ENCODE measurements at regions not wholly inside any gene's neighbourhood (a gene's known extent, or its start where the extent isn't known, plus 50 kb on each side); places are given as distances from the start of the nearest gene placed in this dataset.

DNA sequence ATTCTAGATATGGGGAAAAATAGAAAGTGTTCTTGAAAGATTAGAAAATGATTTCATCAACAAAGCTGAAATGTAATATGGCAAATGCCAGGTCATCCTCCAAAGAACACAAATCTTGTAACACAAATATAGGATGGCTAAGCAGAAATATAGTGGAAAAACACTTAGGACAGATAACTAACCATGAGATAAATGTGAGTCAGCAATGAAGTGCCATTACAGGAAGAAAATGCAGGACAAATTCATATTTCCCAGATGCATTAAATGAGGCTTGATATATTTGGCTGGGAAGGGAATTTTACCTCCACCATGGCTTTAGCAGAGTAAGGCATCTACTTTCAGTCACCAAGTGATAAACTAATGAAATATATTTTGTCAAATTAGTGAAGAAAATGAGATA is 92.8 kb upstream of the SEMA6D start:
- no peak overlapping the region for H3K4me3 Mint-ChIP-seq
- TF ChIP-seq, protein P1, sequence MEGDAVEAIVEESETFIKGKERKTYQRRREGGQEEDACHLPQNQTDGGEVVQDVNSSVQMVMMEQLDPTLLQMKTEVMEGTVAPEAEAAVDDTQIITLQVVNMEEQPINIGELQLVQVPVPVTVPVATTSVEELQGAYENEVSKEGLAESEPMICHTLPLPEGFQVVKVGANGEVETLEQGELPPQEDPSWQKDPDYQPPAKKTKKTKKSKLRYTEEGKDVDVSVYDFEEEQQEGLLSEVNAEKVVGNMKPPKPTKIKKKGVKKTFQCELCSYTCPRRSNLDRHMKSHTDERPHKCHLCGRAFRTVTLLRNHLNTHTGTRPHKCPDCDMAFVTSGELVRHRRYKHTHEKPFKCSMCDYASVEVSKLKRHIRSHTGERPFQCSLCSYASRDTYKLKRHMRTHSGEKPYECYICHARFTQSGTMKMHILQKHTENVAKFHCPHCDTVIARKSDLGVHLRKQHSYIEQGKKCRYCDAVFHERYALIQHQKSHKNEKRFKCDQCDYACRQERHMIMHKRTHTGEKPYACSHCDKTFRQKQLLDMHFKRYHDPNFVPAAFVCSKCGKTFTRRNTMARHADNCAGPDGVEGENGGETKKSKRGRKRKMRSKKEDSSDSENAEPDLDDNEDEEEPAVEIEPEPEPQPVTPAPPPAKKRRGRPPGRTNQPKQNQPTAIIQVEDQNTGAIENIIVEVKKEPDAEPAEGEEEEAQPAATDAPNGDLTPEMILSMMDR (IDR thresholded peaks at IDR 0.05): no peak
- TF ChIP-seq EZH2 (IDR thresholded peaks at IDR 0.05; ENCODE audit: borderline replicate concordance, insufficient read depth, low read depth, low read length, poor library complexity, severe bottlenecking): no peak
- no peak overlapping the region for H2AFZ ChIP-seq (ENCODE audit: insufficient read depth, low read depth, low read length, poor library complexity, severe bottlenecking)
- no peaks in the 10 kb centered on the region for H3K4me1 ChIP-seq (ENCODE audit: control insufficient read depth in 2 of 2, insufficient read depth in 2 of 2, low read length in 2 of 2)
- no peaks in the 10 kb centered on the region for H3K36me3 ChIP-seq (replicated peaks in 1 of 2; ENCODE audit: control extremely low read depth in 1 of 2, control insufficient read depth in 1 of 2, extremely low read depth in 1 of 2, insufficient read depth in 2 of 2, low read length in 1 of 2)
- no peak for DNase-seq
- intact Hi-C loops (cut with micrococcal nuclease): no loop called here
- no peaks in the 10 kb centered on the region for H3K79me2 ChIP-seq (ENCODE audit: control insufficient read depth, insufficient read depth, low read length)
- ChIA-PET POLR2A (no interaction called here), CTCF (no interaction called here)
- H3K27ac ChIP-seq (ENCODE audit: low read length in 2 of 2): no peak overlapping the region
- no peak overlapping the region for H3K4me2 ChIP-seq (replicated peaks; ENCODE audit: low read depth, low read length, poor library complexity, severe bottlenecking)
- H3K9ac ChIP-seq (ENCODE audit: low read length): no peak overlapping the region
- H3K4me1 Mint-ChIP-seq: no peaks in the 10 kb centered on the region
- no peaks in the 10 kb centered on the region for H3K9me3 Mint-ChIP-seq (ENCODE audit: insufficient read depth)
- ATAC-seq (ENCODE audit: low read depth): no peak
- H3K27ac Mint-ChIP-seq: no peak overlapping the region
- no peaks in the 10 kb centered on the region for H3K9me3 ChIP-seq (ENCODE audit: control extremely low read depth in 1 of 3, control insufficient read depth in 2 of 3, insufficient read depth in 1 of 3, low read length in 2 of 3)
- no peaks in the 10 kb centered on the region for H3K27me3 Mint-ChIP-seq
- H3K4me3 ChIP-seq (ENCODE audit: control extremely low read depth in 1 of 5, extremely low read depth in 1 of 5, insufficient read depth in 1 of 5, low read depth in 2 of 5, low read length in 4 of 5): no peak overlapping the region
- no peaks in the 10 kb centered on the region for H3K27me3 ChIP-seq (replicated peaks in 1 of 4; ENCODE audit: control extremely low read depth in 1 of 4, control insufficient read depth in 3 of 4, insufficient read depth in 4 of 4, low read length in 3 of 4)
- no peaks in the 10 kb centered on the region for H4K20me1 ChIP-seq (ENCODE audit: control insufficient read depth, insufficient read depth, low read length, poor library complexity, severe bottlenecking)

DNA sequence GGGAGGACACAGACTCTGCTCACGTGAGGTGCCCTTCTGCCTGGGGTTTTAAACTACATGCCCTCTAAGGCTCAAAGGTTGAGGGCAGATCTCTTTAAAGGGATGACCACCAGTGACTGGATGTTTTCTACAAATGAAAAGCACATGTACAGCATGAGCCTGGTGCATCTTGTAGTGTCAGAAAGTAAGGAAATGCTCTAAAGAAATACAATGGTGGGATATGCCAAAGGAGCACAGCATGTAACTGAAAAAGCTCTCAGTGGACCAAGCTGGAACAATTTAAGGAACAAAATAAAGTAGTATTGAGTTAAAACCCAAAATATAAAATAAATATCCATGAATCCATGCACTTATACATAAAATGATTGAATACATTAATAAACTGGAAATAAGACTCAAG is 78.3 kb upstream of the SEMA6D start:
- no peak overlapping the region for H2AFZ ChIP-seq (ENCODE audit: insufficient read depth, low read depth, low read length, poor library complexity, severe bottlenecking)
- CTCF ChIA-PET: no interaction called here
- Mint-ChIP-seq H3K27me3 (peaks cover 10% of the 10 kb centered on the region), H3K4me3 (no peak overlapping the region), H3K9me3 (ENCODE audit: insufficient read depth) (no peaks in the 10 kb centered on the region), H3K4me1 (no peaks in the 10 kb centered on the region), H3K27ac (no peak overlapping the region)
- no peaks in the 10 kb centered on the region for H3K9me3 ChIP-seq (ENCODE audit: control extremely low read depth in 1 of 3, control insufficient read depth in 2 of 3, insufficient read depth in 1 of 3, low read length in 2 of 3)
- H3K4me3 ChIP-seq (ENCODE audit: control extremely low read depth in 1 of 5, extremely low read depth in 1 of 5, insufficient read depth in 1 of 5, low read depth in 2 of 5, low read length in 4 of 5): no peak overlapping the region
- POLR2A ChIA-PET: no interaction called here
- TF ChIP-seq, protein P1 (IDR thresholded peaks at IDR 0.05): no peak
- TF ChIP-seq EZH2 (IDR thresholded peaks at IDR 0.05; ENCODE audit: borderline replicate concordance, insufficient read depth, low read depth, low read length, poor library complexity, severe bottlenecking): no peak
- no peaks in the 10 kb centered on the region for H3K27me3 ChIP-seq (replicated peaks in 1 of 4; ENCODE audit: control extremely low read depth in 1 of 4, control insufficient read depth in 3 of 4, insufficient read depth in 4 of 4, low read length in 3 of 4)
- intact Hi-C loops (cut with micrococcal nuclease): no loop called here
- no peak overlapping the region for H3K4me2 ChIP-seq (replicated peaks; ENCODE audit: low read depth, low read length, poor library complexity, severe bottlenecking)
- H3K9ac ChIP-seq (ENCODE audit: low read length): no peak overlapping the region
- no peak for ATAC-seq (ENCODE audit: low read depth)
- no peaks in the 10 kb centered on the region for H3K79me2 ChIP-seq (ENCODE audit: control insufficient read depth, insufficient read depth, low read length)
- H4K20me1 ChIP-seq (ENCODE audit: control insufficient read depth, insufficient read depth, low read length, poor library complexity, severe bottlenecking): no peaks in the 10 kb centered on the region
- no peak for DNase-seq
- no peaks in the 10 kb centered on the region for H3K36me3 ChIP-seq (replicated peaks in 1 of 2; ENCODE audit: control extremely low read depth in 1 of 2, control insufficient read depth in 1 of 2, extremely low read depth in 1 of 2, insufficient read depth in 2 of 2, low read length in 1 of 2)
- no peak overlapping the region for H3K27ac ChIP-seq (ENCODE audit: low read length in 2 of 2)
- no peaks in the 10 kb centered on the region for H3K4me1 ChIP-seq (ENCODE audit: control insufficient read depth in 2 of 2, insufficient read depth in 2 of 2, low read length in 2 of 2)
- 100% methylated on average over 1 of the region's 1 CpG for WGBS (ENCODE audit: insufficient coverage)

Measured in B cell (primary cell).